ENCODE measurements at regions not wholly inside any gene's neighbourhood (a gene's known extent, or its start where the extent isn't known, plus 50 kb on each side); places are given as distances from the start of the nearest gene placed in this dataset.

- no peak overlapping the region for H3K27ac ChIP-seq (ENCODE audit: extremely low read depth, low read depth, low read length)
- ATAC-seq (no peak), DNase-seq (ENCODE audit: extremely low read depth in 1 of 4, low spot score in 3 of 4) (no peak), FAIRE-seq (no peak)
- intact Hi-C loops (cut with micrococcal nuclease) = no loop called here
- in situ Hi-C loops (cut with MboI) = no loop called here
- no peak overlapping the region for H2AFZ ChIP-seq (ENCODE audit: low read depth, low read length)
- no peaks in the 10 kb centered on the region for H3K36me3 ChIP-seq (ENCODE audit: control insufficient read depth, insufficient read depth, low read length)
- H3K4me1 ChIP-seq (replicated peaks in 1 of 2; ENCODE audit: control insufficient read depth in 2 of 2, insufficient read depth in 2 of 2, low read length in 2 of 2) = no peaks in the 10 kb centered on the region
- no peaks in the 10 kb centered on the region for H3K9me3 ChIP-seq (replicated peaks; ENCODE audit: control insufficient read depth, insufficient read depth, low read depth, low read length)
- no peaks in the 10 kb centered on the region; a peak in 1 of 5 replicates for H3K27me3 ChIP-seq (ENCODE audit: control insufficient read depth in 2 of 2, insufficient read depth in 2 of 2, low read length in 2 of 2)
- no TSS peak for BruUV-seq (replicated peaks)
- POLR2A ChIA-PET = no interaction called here
- CTCF ChIA-PET (ENCODE audit: low intra/inter-chr PET ratio) = no interaction called here
- no peaks in the 10 kb centered on the region for H3K9me1 ChIP-seq (ENCODE audit: control insufficient read depth, insufficient read depth, low read length)
- H3K4me2 ChIP-seq (ENCODE audit: insufficient read depth, low read length) = no peak overlapping the region
- no peak overlapping the region for H3K4me3 ChIP-seq
- H4K20me1 ChIP-seq (replicated peaks; ENCODE audit: control insufficient read depth, insufficient read depth, low read length) = no peaks in the 10 kb centered on the region
- WGBS (ENCODE audit: insufficient coverage, low coverage, missing lambda C conversion rate) = 0% methylated on average over 4 of the region's 6 CpGs
- H3K9ac ChIP-seq (ENCODE audit: insufficient read depth in 1 of 2, low read depth in 2 of 2, low read length in 2 of 2) = no peak overlapping the region
- no peak for TF ChIP-seq ZNF232 (CRISPR knock-in tag; IDR thresholded peaks at IDR 0.05)
- TF ChIP-seq E2F5 (CRISPR knock-in tag; IDR thresholded peaks at IDR 0.05) = no peak
- TF ChIP-seq BRD4 (IDR thresholded peaks at IDR 0.05) = no peak
- TF ChIP-seq FOXJ3 (CRISPR knock-in tag; IDR thresholded peaks at IDR 0.05) = no peak
- no peak for TF ChIP-seq NFRKB (IDR thresholded peaks at IDR 0.05; ENCODE audit: low read depth)
- TF ChIP-seq CUX1 (CRISPR knock-in tag; IDR thresholded peaks at IDR 0.05) = no peak
- TF ChIP-seq ZNF347 (CRISPR knock-in tag; IDR thresholded peaks at IDR 0.05; ENCODE audit: low read depth) = no peak
- TF ChIP-seq TSC22D4 (tag; IDR thresholded peaks at IDR 0.05) = no peak
- TF ChIP-seq ZNF3 (CRISPR knock-in tag; IDR thresholded peaks at IDR 0.05) = no peak
- TF ChIP-seq GTF2E2 (tag; IDR thresholded peaks at IDR 0.05) = no peak
- TF ChIP-seq SMARCB1 (IDR thresholded peaks at IDR 0.05; ENCODE audit: insufficient read length, low read depth) = no peak
- TF ChIP-seq, protein P1, sequence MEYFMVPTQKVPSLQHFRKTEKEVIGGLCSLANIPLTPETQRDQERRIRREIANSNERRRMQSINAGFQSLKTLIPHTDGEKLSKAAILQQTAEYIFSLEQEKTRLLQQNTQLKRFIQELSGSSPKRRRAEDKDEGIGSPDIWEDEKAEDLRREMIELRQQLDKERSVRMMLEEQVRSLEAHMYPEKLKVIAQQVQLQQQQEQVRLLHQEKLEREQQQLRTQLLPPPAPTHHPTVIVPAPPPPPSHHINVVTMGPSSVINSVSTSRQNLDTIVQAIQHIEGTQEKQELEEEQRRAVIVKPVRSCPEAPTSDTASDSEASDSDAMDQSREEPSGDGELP (CRISPR knock-in tag; IDR thresholded peaks at IDR 0.05; ENCODE audit: borderline replicate concordance) = no peak
- no peak for TF ChIP-seq ZC3H4 (CRISPR knock-in tag; IDR thresholded peaks at IDR 0.05; ENCODE audit: borderline replicate concordance)
- TF ChIP-seq BCOR (IDR thresholded peaks at IDR 0.05) = no peak
- TF ChIP-seq NBN (IDR thresholded peaks at IDR 0.05; ENCODE audit: low read depth) = no peak
- no peak for TF ChIP-seq MAX (CRISPR knock-in tag; IDR thresholded peaks at IDR 0.05)
- TF ChIP-seq PTBP1 (IDR thresholded peaks at IDR 0.05; ENCODE audit: low read depth, low read length) = no peak
- TF ChIP-seq HDGF (IDR thresholded peaks at IDR 0.05) = no peak
- TF ChIP-seq TBL1XR1 (IDR thresholded peaks at IDR 0.05; ENCODE audit: low read length in 2 of 2) = no peak
- no peaks in the 10 kb centered on the region for H3K79me2 ChIP-seq (ENCODE audit: control insufficient read depth, insufficient read depth, low read length)
Measured at GRCh38 chr18:75865639-75866038, 438.1 kb upstream of the SMIM21 start.

Data from K562 (cell line).